Lower lobe of right lung (tissue), 2 donors: ENCODE measurements at regions not wholly inside any gene's neighbourhood (a gene's known extent, or its start where the extent isn't known, plus 50 kb on each side); places are given as distances from the start of the nearest gene placed in this dataset.
A peak's percentile ranks its signal among the peaks of the same experiment; 100 is the strongest.

ENCODE experiments used
- ATAC-seq, 2 donors: fragments of 200-7000 bp; cut with Tn5 transposase; one replicate each; pipeline ENCODE4 v1.9.1; 2020 to 2022; ENCODE audit warnings: mild to moderate bottlenecking in 2 of 2, moderate library complexity in 2 of 2
- DNase-seq: peaks from one replicate; pipeline ENCODE4 v3.0.0-alpha.2; 2020
- H3K27ac ChIP-seq: fragments of 200-600 bp; one replicate; pipeline ENCODE4 v1.8.0; 2022
- H3K27me3 ChIP-seq: fragments of 200-600 bp; one replicate; pipeline ENCODE4 v1.8.0; 2022; ENCODE audit warnings: low read depth
- H3K36me3 ChIP-seq: fragments of 200-600 bp; one replicate; pipeline ENCODE4 v1.8.0; 2022; ENCODE audit warnings: mild to moderate bottlenecking
- H3K4me1 ChIP-seq: fragments of 200-600 bp; one replicate; pipeline ENCODE4 v1.8.0; 2022
- H3K4me3 ChIP-seq: fragments of 200-600 bp; one replicate; pipeline ENCODE4 v1.8.0; 2022; ENCODE audit warnings: mild to moderate bottlenecking
- H3K9me3 ChIP-seq: fragments of 200-600 bp; one replicate; pipeline ENCODE4 v1.8.0; 2022
- intact Hi-C: fragments of 100-400 bp; cut with DNase I; formaldehyde crosslinking; loops from one replicate; pipeline ENCODE4 v1.11.0; 2022
- TF ChIP-seq, protein P1 (sequence below): fragments of 200-600 bp; IDR thresholded peaks from one replicate; pipeline ENCODE4 v1.8.0; 2022; ENCODE audit warnings: antibody characterized with exemption, mild to moderate bottlenecking
- donor health status: DM: no; HTN: yes; CAD: no; lungs with severe emphysema.

DNA sequence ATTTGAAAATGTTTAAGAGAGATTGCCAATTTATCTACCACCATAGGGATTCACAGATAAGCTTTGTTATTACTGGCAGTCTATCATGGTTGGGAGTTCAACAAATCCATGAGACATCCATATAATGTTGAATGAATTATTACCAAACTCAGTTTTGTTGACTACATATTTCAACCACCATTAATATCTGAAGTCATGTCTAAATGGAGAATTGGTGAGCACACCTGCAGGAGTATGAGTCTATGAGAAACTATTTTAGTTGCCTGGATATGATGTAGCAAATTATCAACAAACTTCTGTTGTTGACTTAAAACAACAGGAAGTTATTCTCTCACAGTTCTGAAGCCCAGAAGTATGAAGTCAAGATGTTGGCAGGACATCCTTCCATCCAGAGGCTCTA, 126.8 kb upstream of the FBXL7 start:
- H3K4me3 ChIP-seq: no peak overlapping the region
- intact Hi-C loops: no loop called here
- no peaks in the 10 kb centered on the region for H3K9me3 ChIP-seq
- no peaks in the 10 kb centered on the region for H3K27me3 ChIP-seq
- no peaks in the 10 kb centered on the region for H3K36me3 ChIP-seq
- no peak for DNase-seq
- no peaks in the 10 kb centered on the region for H3K4me1 ChIP-seq
- ATAC-seq: no peak
- TF ChIP-seq, protein P1, sequence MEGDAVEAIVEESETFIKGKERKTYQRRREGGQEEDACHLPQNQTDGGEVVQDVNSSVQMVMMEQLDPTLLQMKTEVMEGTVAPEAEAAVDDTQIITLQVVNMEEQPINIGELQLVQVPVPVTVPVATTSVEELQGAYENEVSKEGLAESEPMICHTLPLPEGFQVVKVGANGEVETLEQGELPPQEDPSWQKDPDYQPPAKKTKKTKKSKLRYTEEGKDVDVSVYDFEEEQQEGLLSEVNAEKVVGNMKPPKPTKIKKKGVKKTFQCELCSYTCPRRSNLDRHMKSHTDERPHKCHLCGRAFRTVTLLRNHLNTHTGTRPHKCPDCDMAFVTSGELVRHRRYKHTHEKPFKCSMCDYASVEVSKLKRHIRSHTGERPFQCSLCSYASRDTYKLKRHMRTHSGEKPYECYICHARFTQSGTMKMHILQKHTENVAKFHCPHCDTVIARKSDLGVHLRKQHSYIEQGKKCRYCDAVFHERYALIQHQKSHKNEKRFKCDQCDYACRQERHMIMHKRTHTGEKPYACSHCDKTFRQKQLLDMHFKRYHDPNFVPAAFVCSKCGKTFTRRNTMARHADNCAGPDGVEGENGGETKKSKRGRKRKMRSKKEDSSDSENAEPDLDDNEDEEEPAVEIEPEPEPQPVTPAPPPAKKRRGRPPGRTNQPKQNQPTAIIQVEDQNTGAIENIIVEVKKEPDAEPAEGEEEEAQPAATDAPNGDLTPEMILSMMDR: no peak
- H3K27ac ChIP-seq: no peak overlapping the region

DNA sequence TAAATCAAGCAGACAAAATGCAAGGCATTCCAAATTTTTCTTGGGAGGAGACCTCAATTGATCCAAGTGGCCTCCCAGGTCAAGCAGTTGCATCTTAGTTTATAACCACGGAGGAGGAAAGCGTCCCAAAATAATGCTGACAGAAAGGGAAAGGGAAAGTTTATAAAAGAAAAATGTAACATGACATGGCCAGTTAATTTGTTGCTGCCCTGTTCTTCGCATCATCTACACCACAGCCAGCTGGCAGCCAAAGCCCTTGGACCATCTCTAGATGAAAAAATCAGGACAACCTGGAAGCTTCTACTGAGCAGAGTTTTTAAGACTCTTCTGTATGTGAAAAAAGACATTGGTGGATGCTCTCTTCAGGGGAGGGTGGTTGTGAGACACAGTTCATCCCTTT, 128.8 kb upstream of the FBXL7 start:
- H3K4me1 ChIP-seq: peaks cover 15% of the 10 kb centered on the region
- ATAC-seq: no peak
- TF ChIP-seq, protein P1: no peak
- H3K27ac ChIP-seq: no peak overlapping the region
- H3K27me3 ChIP-seq: no peaks in the 10 kb centered on the region
- DNase-seq: no peak
- no peaks in the 10 kb centered on the region for H3K36me3 ChIP-seq
- no peaks in the 10 kb centered on the region for H3K9me3 ChIP-seq
- intact Hi-C loops: no loop called here
- no peak overlapping the region for H3K4me3 ChIP-seq

DNA sequence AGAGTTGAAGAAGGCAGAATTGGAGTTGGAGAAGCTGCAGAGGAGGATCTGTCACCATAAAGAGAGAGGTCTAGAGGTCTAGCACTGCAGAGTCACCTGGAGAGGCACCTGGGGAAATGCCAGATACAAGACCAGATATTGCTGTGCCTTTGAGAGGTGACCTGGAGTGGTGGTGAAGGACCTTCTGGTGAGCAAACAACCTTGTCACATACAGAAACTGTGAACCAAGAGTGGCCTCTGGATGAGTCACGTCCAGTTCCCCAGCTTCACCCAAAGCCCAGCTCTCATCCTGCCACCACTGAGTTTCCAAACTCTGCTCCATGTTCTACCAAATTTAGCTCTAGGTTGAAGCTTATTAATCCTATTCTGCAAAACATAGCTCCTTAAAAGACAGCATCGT, 131.1 kb upstream of the FBXL7 start:
- no peak for DNase-seq
- intact Hi-C loops: no loop called here
- H3K4me3 ChIP-seq: no peak overlapping the region
- no peak overlapping the region for H3K27ac ChIP-seq
- peaks cover 15% of the 10 kb centered on the region for H3K4me1 ChIP-seq
- TF ChIP-seq, protein P1: no peak
- no peaks in the 10 kb centered on the region for H3K27me3 ChIP-seq
- H3K9me3 ChIP-seq: no peaks in the 10 kb centered on the region
- peak in 1 of 2 donors; percentile 14 for ATAC-seq
- no peaks in the 10 kb centered on the region for H3K36me3 ChIP-seq

DNA sequence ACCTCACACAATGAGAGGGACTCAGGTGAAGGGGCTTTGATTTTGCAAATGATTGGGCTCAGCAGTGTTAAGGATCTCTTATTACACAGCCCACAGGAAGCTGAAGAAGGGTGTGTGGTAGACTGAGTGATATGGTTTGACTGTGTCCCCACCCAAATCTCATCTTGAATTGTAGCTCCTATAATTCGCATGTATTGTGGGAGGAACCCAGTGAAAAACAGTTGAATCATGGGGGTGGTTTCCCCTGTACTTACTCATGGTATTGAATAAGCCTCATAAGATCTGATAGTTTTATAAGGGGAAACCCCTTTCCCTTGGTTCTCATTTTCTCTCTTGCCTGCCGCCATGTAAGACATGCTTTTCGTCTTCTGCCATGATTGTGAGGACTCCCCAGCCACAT, 132.5 kb upstream of the FBXL7 start:
- intact Hi-C loops: no loop called here
- Histone ChIP-seq H3K9me3 (no peaks in the 10 kb centered on the region), H3K36me3 (no peaks in the 10 kb centered on the region), H3K4me3 (no peak overlapping the region), H3K27me3 (no peaks in the 10 kb centered on the region), H3K27ac (no peak overlapping the region), H3K4me1 (peaks cover 15% of the 10 kb centered on the region)
- TF ChIP-seq, protein P1: no peak
- ATAC-seq (peak in 1 of 2 donors; percentile 5), DNase-seq (no peak)

DNA sequence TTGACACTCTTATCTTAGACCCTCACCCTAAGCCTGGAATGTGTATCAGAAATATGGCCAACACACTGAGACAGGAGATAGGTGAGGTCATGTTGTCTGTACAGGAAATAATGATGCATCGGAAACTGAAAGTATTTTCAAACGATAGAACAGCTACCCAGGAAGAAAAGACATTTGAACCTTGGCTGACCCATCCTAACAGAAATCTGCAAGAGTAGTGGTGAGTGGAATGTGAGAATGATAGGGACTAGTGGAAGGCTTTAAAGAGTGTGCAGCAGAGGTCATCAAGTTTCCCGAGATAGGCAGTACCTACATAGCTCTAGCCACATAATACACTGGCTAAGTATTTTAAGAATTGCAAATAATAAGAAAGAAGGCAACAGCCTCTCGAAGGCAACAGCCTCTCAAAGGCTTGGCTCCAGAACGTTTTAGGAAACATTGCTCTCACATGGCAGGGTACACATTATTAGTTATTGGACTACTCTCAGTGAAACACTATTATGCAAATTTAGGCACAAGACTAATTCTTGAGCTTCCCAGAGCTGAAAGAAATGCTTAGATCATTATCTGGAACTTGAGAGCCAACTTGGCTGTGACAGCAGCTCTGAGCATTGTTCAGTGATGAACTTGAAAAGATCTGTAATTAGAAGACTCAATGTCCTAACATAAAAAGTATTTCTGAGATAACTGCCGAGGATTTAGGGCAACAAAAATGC, 133.1 kb upstream of the FBXL7 start:
- peak; percentile 63 to 76 for ATAC-seq
- TF ChIP-seq, protein P1: no peak

More for the DNA sequence above, 133.1 kb upstream of the FBXL7 start:
- no peak overlapping the region for H3K27ac ChIP-seq
- no peaks in the 10 kb centered on the region for H3K27me3 ChIP-seq
- DNase-seq: no peak
- H3K4me3 ChIP-seq: no peak overlapping the region
- H3K4me1 ChIP-seq: peaks cover 15% of the 10 kb centered on the region
- H3K9me3 ChIP-seq: no peaks in the 10 kb centered on the region
- no peaks in the 10 kb centered on the region for H3K36me3 ChIP-seq
- intact Hi-C loops: no loop called here
